GM12878 (cell line): ENCODE measurements at regions not wholly inside any gene's neighbourhood (a gene's known extent, or its start where the extent isn't known, plus 50 kb on each side); places are given as distances from the start of the nearest gene placed in this dataset.

Experiments used
- ATAC-seq: fragments of 200-7000 bp; cut with Tn5 transposase; 3 replicates; pipeline ENCODE4 v1.9.1; 2020; ENCODE audit warnings: mild to moderate bottlenecking, moderate library complexity
- BruUV-seq: library from RNA; stranded (reverse); fragments of 400-500 nt; replicated peaks from 2 replicates; lab custom pipeline; 2021; lab: Mats Ljungman, UMichigan
- CTCF ChIA-PET: fragments of 300-600 bp; sonication (Branson Sonifier 250); formaldehyde crosslinking; extraction: SDS; loops from one replicate; lab custom pipeline; 2021; ENCODE audit warnings: inconsistent platforms; lab: Yijun Ruan, JAX
- POLR2A ChIA-PET: fragments of 350-600 bp; formaldehyde crosslinking; extraction: SDS; loops from one replicate; lab custom pipeline; 2021; ENCODE audit warnings: inconsistent platforms; lab: Charles Lee
- RAD21 ChIA-PET: fragments of 300-600 bp; sonication (Branson Sonifier 250); formaldehyde crosslinking; loops from one replicate; lab custom pipeline; 2023; ENCODE audit warnings: antibody characterized with exemption; ENCODE audit not compliant: unreplicated experiment; lab: Charles Lee
- SMC1A ChIA-PET: fragments of 300-600 bp; sonication (Branson Sonifier 250); formaldehyde crosslinking; loops from one replicate; lab custom pipeline; 2023; ENCODE audit not compliant: unreplicated experiment, uncharacterized antibody; lab: Charles Lee
- DNase-seq: peaks from one replicate; pipeline ENCODE4 v3.0.0-alpha.2; 2011; ENCODE audit warnings: low read depth, low spot score
- FAIRE-seq: peaks from 3 replicates; lab custom pipeline; 2011; peaks lifted over from hg19 to GRCh38; lab: Jason Lieb, UNC
- H2AFZ ChIP-seq: 2 replicates; pipeline ENCODE4 v1.6.0; 2011; ENCODE audit warnings: low read depth, low read length, control low read depth; ENCODE audit not compliant: control insufficient read depth
- H3K27ac ChIP-seq: 2 replicates; pipeline ENCODE4 v1.5.1; 2011; ENCODE audit warnings: control low read depth; ENCODE audit not compliant: control insufficient read depth, insufficient read depth
- H3K27me3 ChIP-seq, 2 experiments: replicated peaks in 1 of 2; 2 replicates each; pipeline versions ENCODE4 v1.6.0 to v1.6.1; 2011; ENCODE audit warnings: low read length in 1 of 2; ENCODE audit not compliant: control insufficient read depth in 2 of 2, insufficient read depth in 2 of 2
- H3K36me3 ChIP-seq, 2 experiments: 2 replicates each; pipeline ENCODE4 v1.5.1; 2011; ENCODE audit warnings: low read length in 1 of 2; ENCODE audit not compliant: control insufficient read depth in 2 of 2, insufficient read depth in 2 of 2
- H3K4me1 ChIP-seq: 2 replicates; pipeline ENCODE4 v1.6.1; 2011; ENCODE audit warnings: mild to moderate bottlenecking, low read length, moderate library complexity, mixed read lengths; ENCODE audit not compliant: control insufficient read depth, insufficient read depth
- H3K4me2 ChIP-seq: 2 replicates; pipeline ENCODE4 v1.6.0; 2011; ENCODE audit warnings: control low read depth; ENCODE audit not compliant: control insufficient read depth, insufficient read depth
- H3K4me3 ChIP-seq: fragments of 200-600 bp; sonication (generic); 2 replicates; pipeline ENCODE4 v1.5.1; 2016
- H3K79me2 ChIP-seq: 2 replicates; pipeline ENCODE4 v1.6.0; 2011; ENCODE audit warnings: low read length; ENCODE audit not compliant: control insufficient read depth, insufficient read depth
- H3K9ac ChIP-seq: 2 replicates; pipeline ENCODE4 v1.8.0; 2011; ENCODE audit warnings: low read length, control low read depth, mixed read lengths; ENCODE audit not compliant: control insufficient read depth, insufficient read depth
- H3K9me3 ChIP-seq: replicated peaks from 3 replicates; pipeline ENCODE4 v1.5.1; 2011; ENCODE audit warnings: mild to moderate bottlenecking, low read length; ENCODE audit not compliant: control insufficient read depth, insufficient read depth
- H4K20me1 ChIP-seq: 2 replicates; pipeline ENCODE4 v1.6.0; 2011; ENCODE audit not compliant: control insufficient read depth, insufficient read depth
- ATF7 ChIP-seq: fragments of 450-650 bp; IDR thresholded peaks from 2 replicates; pipeline ENCODE4 v1.6.1; 2016; ENCODE audit warnings: low read depth, mild to moderate bottlenecking
- CBX5 ChIP-seq: sonication (generic); IDR thresholded peaks from 2 replicates; pipeline ENCODE4 v1.6.1; 2016; ENCODE audit warnings: low read depth, moderate library complexity, mild to moderate bottlenecking, inconsistent platforms
- CHD4 ChIP-seq: fragments of 200-600 bp; sonication (generic); IDR thresholded peaks from 2 replicates; pipeline ENCODE4 v1.6.1; 2016; ENCODE audit warnings: mild to moderate bottlenecking
- FOS ChIP-seq: IDR thresholded peaks from 3 replicates; pipeline ENCODE4 v1.6.1; 2011; ENCODE audit warnings: borderline replicate concordance; ENCODE audit not compliant: insufficient read length; ENCODE audit errors: extremely low read depth
- FOXK2 ChIP-seq: fragments of 450-650 bp; IDR thresholded peaks from 2 replicates; pipeline ENCODE4 v1.6.1; 2017; ENCODE audit warnings: mild to moderate bottlenecking, moderate library complexity
- JUNB ChIP-seq: IDR thresholded peaks from 2 replicates; pipeline ENCODE4 v1.6.1; 2016; ENCODE audit warnings: antibody characterized with exemption, mild to moderate bottlenecking
- JUND ChIP-seq: IDR thresholded peaks from 2 replicates; pipeline ENCODE4 v1.6.1; 2012; ENCODE audit warnings: low read depth, mild to moderate bottlenecking, low read length, improper control_type of control experiment, moderate library complexity
- NFYB ChIP-seq: IDR thresholded peaks from 2 replicates; pipeline ENCODE4 v1.6.1; 2011; ENCODE audit warnings: low read depth, mild to moderate bottlenecking, low read length, improper control_type of control experiment, moderate library complexity; ENCODE audit not compliant: insufficient read depth
- POLR2AphosphoS5 ChIP-seq: IDR thresholded peaks from 2 replicates; pipeline ENCODE4 v1.6.1; 2011; ENCODE audit warnings: mild to moderate bottlenecking, low read length, inconsistent platforms
- POU2F2 ChIP-seq: IDR thresholded peaks from 3 replicates; pipeline ENCODE4 v1.6.1; 2011; ENCODE audit warnings: low read depth, mild to moderate bottlenecking, low read length, borderline replicate concordance
- RELB ChIP-seq: fragments of 450-650 bp; IDR thresholded peaks from 2 replicates; pipeline ENCODE4 v1.6.1; 2017; ENCODE audit warnings: low read depth, mild to moderate bottlenecking, moderate library complexity
- SIX5 ChIP-seq: IDR thresholded peaks from 2 replicates; pipeline ENCODE4 v1.6.1; 2011; ENCODE audit warnings: mild to moderate bottlenecking, low read depth, low read length, moderate library complexity; ENCODE audit not compliant: severe bottlenecking
- STAT1 ChIP-seq: fragments of 450-650 bp; conservative IDR thresholded peaks from 2 replicates; pipeline ENCODE4 v1.6.1; 2014; ENCODE audit warnings: antibody characterized with exemption, mild to moderate bottlenecking
- ZNF274 ChIP-seq: IDR thresholded peaks from one replicate; pipeline ENCODE4 v1.8.0; 2011; ENCODE audit not compliant: insufficient read length, insufficient read depth
- ZNF592 ChIP-seq: fragments of 450-650 bp; IDR thresholded peaks from 2 replicates; pipeline ENCODE4 v1.6.1; 2017; ENCODE audit warnings: mild to moderate bottlenecking, moderate library complexity
- ZNF622 ChIP-seq: fragments of 450-650 bp; IDR thresholded peaks from 2 replicates; pipeline ENCODE4 v1.6.1; 2017; ENCODE audit warnings: mild to moderate bottlenecking, inconsistent platforms
- WGBS: methylation state at CpG from one replicate; pipeline ENCODE4 v1.1.6; 2016; ENCODE audit warnings: low lambda C conversion rate; ENCODE audit not compliant: insufficient replicate concordance, insufficient coverage; ENCODE audit errors: missing lambda C conversion rate; 5-methylcytosine and 5-hydroxymethylcytosine counted together
- in situ Hi-C: fragments of 300-500 bp; cut with MboI; formaldehyde crosslinking; loops from 9 replicates; pipeline ENCODE4 v1.14.3; 2018; ENCODE audit warnings: mixed read lengths
- intact Hi-C: fragments of 100-400 bp; cut with micrococcal nuclease; formaldehyde crosslinking; loops from one replicate; pipeline ENCODE4 v1.14.2; 2022; ENCODE audit not compliant: unreplicated experiment

GRCh38 chr3:18233987-18234716 is 191.0 kb downstream of the SATB1 start:
- BruUV-seq: no TSS peak
- FAIRE-seq (no peak), ATAC-seq (no peak)

GRCh38 chr3:18232317-18232716 is 192.8 kb downstream of the SATB1 start:
- H3K4me3 ChIP-seq: no peak overlapping the region
- ATAC-seq (no peak), FAIRE-seq (no peak), DNase-seq (no peak)
- no peaks in the 10 kb centered on the region for H3K36me3 ChIP-seq
- WGBS: 2% methylated on average over 3 of the region's 3 CpGs
- no peak overlapping the region for H3K27ac ChIP-seq
- H2AFZ ChIP-seq: no peak overlapping the region
- in situ Hi-C loops: no loop called here
- H3K4me2 ChIP-seq: no peak overlapping the region
- H4K20me1 ChIP-seq: no peaks in the 10 kb centered on the region
- BruUV-seq: no TSS peak
- no peaks in the 10 kb centered on the region for H3K79me2 ChIP-seq
- ChIA-PET POLR2A (no interaction called here), CTCF (no interaction called here), RAD21 (no interaction called here), SMC1A (no interaction called here)
- intact Hi-C loops: no loop called here
- no peaks in the 10 kb centered on the region for H3K9me3 ChIP-seq
- H3K4me1 ChIP-seq: no peaks in the 10 kb centered on the region
- no peak overlapping the region for H3K9ac ChIP-seq
- H3K27me3 ChIP-seq: no peaks in the 10 kb centered on the region; a peak in 1 of 4 replicates
- TF ChIP-seq ZNF592: no peak
- TF ChIP-seq SIX5: no peak
- no peak for TF ChIP-seq CHD4
- no peak for TF ChIP-seq JUNB
- TF ChIP-seq CBX5: no peak
- TF ChIP-seq POLR2AphosphoS5: no peak
- TF ChIP-seq JUND: no peak
- TF ChIP-seq ZNF274: no peak
- no peak for TF ChIP-seq RELB
- no peak for TF ChIP-seq ZNF622

More at GRCh38 chr3:18233987-18234716, 191.0 kb downstream of the SATB1 start:
- Histone ChIP-seq H3K4me3 (no peak overlapping the region), H3K79me2 (no peaks in the 10 kb centered on the region), H2AFZ (no peak overlapping the region), H3K27ac (no peak overlapping the region), H3K36me3 (no peaks in the 10 kb centered on the region), H3K4me2 (no peak overlapping the region), H3K4me1 (no peaks in the 10 kb centered on the region), H3K9ac (no peak overlapping the region), H3K27me3 (no peaks in the 10 kb centered on the region; a peak in 1 of 4 replicates), H3K9me3 (no peaks in the 10 kb centered on the region), H4K20me1 (no peaks in the 10 kb centered on the region)
- ChIA-PET RAD21 (no interaction called here), SMC1A (no interaction called here), POLR2A (no interaction called here), CTCF (interaction anchor here (1.0 kb wide), 1 partner anchor 121 kb away, joined by 3 read pairs; no protein-coding TSS in a partner anchor)
- WGBS: 35% methylated on average over 10 of the region's 10 CpGs
- TF ChIP-seq STAT1 (no peak), FOS (no peak), NFYB (no peak), POU2F2 (no peak), FOXK2 (no peak), JUNB (no peak), ATF7 (no peak)
- in situ Hi-C loops: no loop called here
- no peak for DNase-seq
- intact Hi-C loops: no loop called here
